BE2C (cell line): ENCODE measurements at regions not wholly inside any gene's neighbourhood (a gene's known extent, or its start where the extent isn't known, plus 50 kb on each side); places are given as distances from the start of the nearest gene placed in this dataset.

Source experiments
- DNase-seq: peaks from one replicate; pipeline ENCODE4 v3.0.0-alpha.2; 2020
- H3K27me3 ChIP-seq: fragments of 250-450 bp; sonication (Bioruptor Pico); 2 replicates; pipeline ENCODE4 v1.5.1; 2020; ENCODE audit warnings: mild to moderate bottlenecking
- H3K36me3 ChIP-seq: fragments of 250-450 bp; sonication (Bioruptor Pico); 2 replicates; pipeline ENCODE4 v1.5.1; 2020; ENCODE audit warnings: mild to moderate bottlenecking
- H3K4me1 ChIP-seq: fragments of 250-450 bp; sonication (Bioruptor Pico); 2 replicates; pipeline ENCODE4 v1.5.1; 2020
- H3K4me3 ChIP-seq: 2 replicates; pipeline ENCODE4 v1.5.1; 2011; ENCODE audit warnings: low read depth, low read length
- H3K9me3 ChIP-seq: fragments of 250-450 bp; sonication (Bioruptor Pico); 2 replicates; pipeline ENCODE4 v1.5.1; 2020
- CTCF ChIP-seq: IDR thresholded peaks from 2 replicates; pipeline ENCODE4 v1.5.1; 2012; ENCODE audit warnings: mild to moderate bottlenecking, low read depth, low read length

GRCh38 chr5:27947088-27947487 is 908.7 kb upstream of the CDH9 start:
- peak; percentile 13 for DNase-seq
- Histone ChIP-seq H3K9me3 (no peaks in the 10 kb centered on the region), H3K4me1 (no peaks in the 10 kb centered on the region; the same call in 1 of the 2 replicates), H3K4me3 (no peak overlapping the region), H3K36me3 (no peaks in the 10 kb centered on the region), H3K27me3 (no peaks in the 10 kb centered on the region)
- TF ChIP-seq CTCF: no peak

- H3K4me1 ChIP-seq: no peaks in the 10 kb centered on the region; the same call in 1 of the 2 replicates
- no peaks in the 10 kb centered on the region for H3K36me3 ChIP-seq
- H3K27me3 ChIP-seq: no peaks in the 10 kb centered on the region
- H3K4me3 ChIP-seq: no peak overlapping the region
- no peak for DNase-seq
- no peak for TF ChIP-seq CTCF
- no peaks in the 10 kb centered on the region for H3K9me3 ChIP-seq
These were observed 906.1 kb upstream of the CDH9 start for GRCh38 chr5:27944471-27944870.

- TF ChIP-seq CTCF: no peak
- H3K9me3 ChIP-seq: no peaks in the 10 kb centered on the region
- no peaks in the 10 kb centered on the region for H3K27me3 ChIP-seq
- H3K4me1 ChIP-seq: no peaks in the 10 kb centered on the region
- no peak overlapping the region for H3K4me3 ChIP-seq
- no peak for DNase-seq
- H3K36me3 ChIP-seq: no peaks in the 10 kb centered on the region
These were observed 900.6 kb upstream of the CDH9 start for GRCh38 chr5:27938989-27939388.

GRCh38 chr5:27928060-27928459 is 889.7 kb upstream of the CDH9 start:
- no peaks in the 10 kb centered on the region for H3K27me3 ChIP-seq
- no peak for TF ChIP-seq CTCF
- H3K4me1 ChIP-seq: peaks cover 4% of the 10 kb centered on the region; the same call in 1 of the 2 replicates
- H3K9me3 ChIP-seq: no peaks in the 10 kb centered on the region
- DNase-seq: no peak
- H3K4me3 ChIP-seq: no peak overlapping the region
- no peaks in the 10 kb centered on the region for H3K36me3 ChIP-seq

- Histone ChIP-seq H3K9me3 (no peaks in the 10 kb centered on the region), H3K4me3 (no peak overlapping the region), H3K4me1 (peaks cover 4% of the 10 kb centered on the region), H3K27me3 (no peaks in the 10 kb centered on the region), H3K36me3 (no peaks in the 10 kb centered on the region)
- no peak for TF ChIP-seq CTCF
- no peak for DNase-seq
These were observed 872.8 kb upstream of the CDH9 start for GRCh38 chr5:27911216-27911615.

- H3K27me3 ChIP-seq: no peaks in the 10 kb centered on the region
- no peak for DNase-seq
- H3K4me3 ChIP-seq: no peak overlapping the region
- peaks cover 4% of the 10 kb centered on the region for H3K4me1 ChIP-seq
- TF ChIP-seq CTCF: no peak
- no peaks in the 10 kb centered on the region for H3K36me3 ChIP-seq
- H3K9me3 ChIP-seq: no peaks in the 10 kb centered on the region
These were observed 870.0 kb upstream of the CDH9 start for GRCh38 chr5:27908341-27908740.
